HK-2 (cell line): ENCODE measurements at regions not wholly inside any gene's neighbourhood (a gene's known extent, or its start where the extent isn't known, plus 50 kb on each side); places are given as distances from the start of the nearest gene placed in this dataset.
"Not testable (repeated sequence)": the region's sequence is repeated elsewhere in the genome, so short reads cannot be mapped to it uniquely, and the experiment has no call there.

Experiments used
- DNase-seq: peaks from one replicate; pipeline ENCODE4 v3.0.0-alpha.2; 2018; ENCODE audit not compliant: unreplicated experiment

DNA sequence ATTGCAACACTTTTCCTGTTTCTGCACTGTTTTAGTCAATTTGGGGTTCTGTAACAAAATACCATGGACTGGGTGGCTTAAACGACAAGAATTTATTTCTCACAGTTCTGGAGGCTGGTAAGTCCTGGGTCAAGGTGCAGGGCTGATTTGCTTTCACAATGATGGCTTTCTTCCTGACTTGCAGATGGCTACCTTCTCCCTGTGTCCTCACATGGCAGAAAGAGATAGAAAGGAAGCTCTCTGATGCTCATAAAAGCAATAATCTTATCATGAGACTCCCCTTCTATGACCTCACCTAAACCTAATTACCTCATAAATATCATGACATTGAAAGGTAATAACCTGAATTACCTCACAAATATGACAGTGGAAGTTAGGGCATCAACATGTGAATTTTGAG, 511.5 kb upstream of the CITED2 start:
- no peak for DNase-seq

DNA sequence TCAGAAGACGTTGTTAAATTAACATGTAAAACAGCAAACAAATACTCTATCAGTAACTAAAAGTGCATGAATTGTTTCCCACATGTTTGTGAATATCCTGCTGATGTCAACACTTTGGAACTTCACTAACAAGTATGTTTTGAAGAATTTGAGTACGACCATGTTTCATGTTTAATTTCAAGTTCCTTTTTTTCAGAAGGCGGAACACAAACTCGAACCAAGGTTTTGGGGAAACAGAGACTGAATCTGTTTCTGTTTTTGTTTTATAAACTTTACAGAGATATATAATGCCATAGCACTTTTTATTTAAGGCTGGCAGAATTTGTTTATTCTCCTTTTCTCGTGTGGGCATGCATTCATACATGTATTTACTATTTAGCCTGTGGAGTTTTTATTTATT, 509.3 kb upstream of the CITED2 start:
- no peak for DNase-seq

DNA sequence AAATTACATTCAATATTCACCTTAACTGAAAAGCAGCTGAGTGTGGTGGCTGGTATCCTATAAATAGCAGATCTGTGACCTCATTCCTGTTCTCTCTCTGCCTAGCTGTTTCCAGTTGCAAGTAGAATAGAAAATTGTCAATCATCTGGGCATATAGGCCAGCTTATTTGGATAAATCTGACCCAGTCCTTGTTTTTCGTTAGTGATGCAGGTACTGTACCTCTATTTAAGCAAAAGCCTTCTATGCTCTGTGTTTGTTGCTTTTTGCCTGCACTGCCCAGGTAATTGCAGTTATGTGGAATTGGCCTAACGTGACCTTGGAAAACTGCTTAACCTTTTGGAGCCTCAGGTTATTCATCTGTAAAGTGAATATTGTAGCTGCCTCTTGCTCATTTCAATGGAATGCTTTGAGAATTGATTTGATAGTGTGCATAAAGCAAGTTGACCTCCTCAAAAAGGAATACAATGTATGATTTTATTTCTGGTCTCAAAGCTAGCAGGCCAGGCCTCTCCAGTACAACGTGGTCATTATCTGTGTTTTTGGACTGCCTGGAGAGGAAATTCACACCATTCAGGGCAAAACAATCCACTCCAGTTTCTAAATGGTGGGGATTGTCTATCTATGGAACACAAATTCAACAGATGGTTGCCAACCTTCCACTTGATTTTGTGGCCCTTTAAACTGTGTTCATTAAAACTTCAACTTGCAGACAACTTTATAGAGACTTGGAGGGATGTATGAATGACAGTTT, 508.7 kb upstream of the CITED2 start:
- DNase-seq: peak; percentile 26

DNA sequence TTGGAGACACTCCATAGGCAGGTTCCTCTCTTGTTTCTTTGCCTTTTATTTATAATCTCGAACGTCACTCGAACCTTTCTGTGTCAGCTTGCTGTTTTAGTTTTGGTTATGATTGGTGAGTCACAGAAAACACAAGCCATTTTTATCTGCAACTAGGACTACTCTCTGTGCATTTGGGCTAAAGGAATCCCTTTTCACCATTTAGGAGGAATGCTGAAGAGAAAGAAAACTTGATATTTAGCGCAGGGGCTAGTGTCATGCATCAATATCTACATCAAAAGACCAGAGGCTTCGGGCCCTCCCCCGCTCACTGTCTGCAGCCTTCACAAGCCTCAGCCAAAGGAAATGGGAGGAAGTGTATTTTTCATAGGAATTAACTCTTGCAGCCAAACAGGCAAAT, 507.8 kb upstream of the CITED2 start:
- DNase-seq: no peak

DNA sequence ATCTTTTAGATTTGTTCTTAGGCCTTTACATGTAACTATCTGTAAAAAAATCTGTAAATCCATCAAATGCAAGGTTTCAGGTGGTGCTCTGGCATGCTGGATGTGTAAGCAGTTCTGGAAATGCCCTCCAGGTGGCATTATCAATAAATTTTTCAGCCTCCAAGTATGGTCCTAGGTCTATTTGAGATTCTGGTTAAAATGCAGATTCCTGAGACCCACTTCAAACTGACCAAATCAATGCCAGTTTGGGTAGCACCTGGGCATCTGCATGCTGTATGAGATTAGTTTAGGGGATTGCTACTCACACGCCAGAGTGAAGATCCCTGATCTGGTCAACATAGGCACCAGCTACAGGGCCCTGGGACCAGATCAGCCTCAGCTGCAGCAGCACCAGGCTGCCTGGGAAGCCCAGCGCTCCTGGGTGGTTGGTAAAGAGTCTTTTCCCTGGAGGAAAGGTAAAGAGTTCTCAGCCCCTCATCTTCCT, 507.3 kb upstream of the CITED2 start:
- peak; percentile 21 for DNase-seq

DNA sequence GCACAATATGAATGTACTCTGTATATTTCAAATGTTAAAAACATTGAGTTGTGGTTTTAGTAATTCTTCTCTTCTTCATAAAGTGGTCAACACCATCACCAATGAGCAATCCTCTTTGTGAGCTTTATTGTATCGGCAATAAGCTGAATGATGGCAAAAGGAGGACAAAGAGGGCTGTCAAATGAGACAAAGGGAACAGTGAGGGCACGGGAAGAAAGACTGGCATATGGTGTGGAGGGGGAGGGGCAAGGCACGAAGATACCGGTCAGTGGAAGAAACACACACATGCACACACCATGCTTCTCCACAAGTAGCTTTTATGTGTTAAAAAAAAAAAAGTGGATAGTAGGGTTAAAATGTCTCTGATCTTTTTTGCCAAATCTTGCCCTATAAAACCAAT, 506.8 kb upstream of the CITED2 start:
- DNase-seq: no peak

DNA sequence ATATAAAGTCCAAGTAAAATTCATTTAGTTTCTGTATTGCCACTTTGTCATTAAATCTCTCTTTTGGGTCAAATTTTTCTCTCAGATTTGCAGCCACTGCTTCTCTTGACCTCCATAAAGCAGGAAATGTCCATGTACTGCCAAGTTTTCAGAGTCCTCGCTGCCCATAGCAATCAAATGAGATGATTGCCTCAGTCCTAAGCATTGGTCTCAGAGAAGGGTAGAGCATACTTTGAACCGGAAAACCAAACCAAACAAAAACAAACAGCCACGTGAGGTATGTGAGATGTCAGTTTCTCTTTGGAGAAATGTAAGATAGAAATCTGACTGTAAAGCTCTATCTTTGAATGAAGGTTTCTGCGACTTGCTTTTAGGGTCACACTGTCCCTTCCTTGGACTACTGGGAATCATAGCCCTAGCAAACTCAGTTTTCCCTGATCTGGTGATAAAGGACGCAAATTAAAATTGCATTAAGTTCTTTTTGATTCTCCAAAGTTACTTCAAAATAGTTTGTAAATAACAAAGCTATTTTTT, 505.4 kb upstream of the CITED2 start:
- DNase-seq: no peak

DNA sequence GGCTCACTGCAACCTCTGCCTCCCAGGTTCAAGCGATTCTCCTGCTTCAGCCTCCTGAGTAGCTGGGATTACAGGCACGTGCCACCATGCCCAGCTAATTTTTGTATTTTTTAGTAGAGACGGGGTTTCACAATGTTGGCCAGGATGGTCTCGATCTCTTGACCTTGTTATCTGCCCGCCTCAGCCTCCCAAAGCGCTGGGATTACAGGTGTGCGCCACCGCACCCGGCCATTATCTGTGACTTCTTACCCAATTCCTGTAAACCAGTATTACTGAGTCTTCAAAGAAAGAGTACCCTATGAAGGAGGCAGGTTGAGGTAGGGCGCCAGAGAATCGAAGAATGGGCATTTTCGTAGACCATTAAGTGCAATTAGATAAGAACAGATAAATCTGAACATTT, 504.8 kb upstream of the CITED2 start:
- DNase-seq: not testable (repeated sequence)

DNA sequence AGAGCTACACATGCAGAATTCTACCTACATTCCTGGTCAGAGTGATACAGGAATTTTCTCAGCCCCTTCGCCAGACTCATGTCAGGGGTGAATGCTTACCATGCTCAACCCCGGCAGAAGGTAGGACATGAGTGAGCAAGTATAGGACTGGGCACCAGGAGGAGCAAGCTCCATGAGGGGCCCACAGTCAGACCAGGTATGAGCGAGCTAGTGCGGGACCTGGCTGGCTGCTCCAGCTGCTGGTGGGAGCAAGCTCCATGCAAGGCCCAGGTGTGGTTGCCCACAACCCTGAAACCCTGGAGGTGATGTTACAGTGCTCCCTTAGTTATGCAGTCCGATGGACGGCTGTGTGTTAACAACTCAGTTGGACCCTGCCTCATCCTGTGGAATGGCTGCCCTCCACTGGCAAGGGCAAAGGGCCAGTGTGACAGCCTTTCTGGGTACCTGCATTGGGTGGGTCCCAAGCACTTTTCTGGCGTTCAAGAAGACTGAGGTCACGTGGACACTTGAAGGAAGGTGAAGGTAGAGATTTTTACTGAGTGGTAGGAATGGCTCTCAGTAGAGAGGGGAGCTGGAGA, 503.5 kb upstream of the CITED2 start:
- no peak for DNase-seq

DNA sequence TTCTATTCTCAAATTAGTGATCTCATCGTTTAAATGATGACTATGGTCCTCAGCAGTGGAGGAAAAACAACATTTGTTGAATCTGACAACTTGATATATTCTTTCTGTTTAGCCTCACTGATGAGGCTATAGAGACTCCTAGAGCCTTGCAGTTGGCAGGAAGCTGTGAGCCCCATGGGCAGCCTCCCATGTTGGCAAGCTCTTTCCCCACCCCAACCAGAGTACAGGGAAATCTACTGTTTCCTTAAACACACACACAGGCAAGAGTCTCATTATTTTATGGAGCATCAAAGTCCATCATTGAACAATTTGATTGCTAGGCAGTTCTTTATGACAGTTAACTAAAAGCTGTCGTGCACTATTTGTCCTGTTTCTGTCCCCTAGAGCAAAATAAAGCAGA, 498.2 kb upstream of the CITED2 start:
- DNase-seq: no peak

DNA sequence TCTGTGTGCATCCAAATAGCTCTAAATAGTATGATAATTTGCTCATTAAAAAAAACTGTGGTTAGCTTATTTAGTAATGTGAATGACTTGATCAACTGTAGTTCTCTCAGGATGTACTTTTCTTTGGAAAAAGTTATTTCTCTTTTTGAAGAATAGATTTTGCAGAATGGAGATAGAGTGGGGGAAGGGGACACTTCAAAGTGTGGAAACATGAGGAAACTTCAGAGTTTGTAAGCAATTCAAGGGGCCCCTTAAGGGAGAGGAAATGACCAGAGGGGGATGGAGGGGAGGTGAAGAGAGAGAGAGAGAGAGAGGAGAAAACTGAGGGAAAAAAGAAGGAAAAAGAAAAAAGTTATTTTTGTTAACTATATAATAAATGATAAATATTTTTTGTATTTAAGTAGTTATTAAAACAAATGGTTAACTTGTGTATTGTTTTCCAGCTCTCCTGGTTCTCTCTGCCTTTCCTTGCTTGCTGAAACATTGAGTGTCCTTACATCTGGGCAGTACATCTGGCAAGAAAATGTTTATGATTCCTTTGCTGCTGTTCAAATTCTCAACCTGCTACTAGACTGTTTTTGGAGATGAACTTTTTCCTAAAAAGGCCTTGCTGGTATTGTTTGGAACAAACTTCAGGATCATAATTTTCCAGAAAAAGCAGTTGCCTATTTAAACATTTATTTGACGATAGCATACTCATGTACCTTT, 497.5 kb upstream of the CITED2 start:
- DNase-seq: no peak

DNA sequence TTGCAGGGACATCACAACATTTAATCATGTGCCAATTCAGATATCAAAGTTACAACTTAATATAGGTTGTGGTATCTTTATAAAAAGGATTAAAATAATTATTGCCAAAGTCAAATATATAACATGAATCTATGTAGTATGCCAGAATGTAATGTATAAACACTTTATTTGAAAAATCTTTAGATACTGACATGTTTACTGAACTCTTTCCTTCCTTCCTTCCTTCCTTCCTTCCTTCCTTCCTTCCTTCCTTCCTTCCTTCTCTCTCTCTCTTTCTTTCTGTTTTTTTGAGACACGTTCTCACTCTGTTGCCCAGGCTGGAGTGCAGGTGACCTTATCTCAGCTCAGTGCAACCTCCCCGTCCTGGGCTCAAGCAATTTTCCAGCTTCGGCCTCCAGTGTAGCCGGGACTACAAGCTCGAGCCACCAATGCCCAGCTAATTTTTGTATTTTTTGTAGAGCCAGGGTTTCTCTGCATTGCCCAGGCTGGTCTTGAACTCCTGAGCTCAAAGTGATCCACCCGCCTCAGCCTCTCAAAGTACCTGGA, 496.8 kb upstream of the CITED2 start:
- DNase-seq: no peak

DNA sequence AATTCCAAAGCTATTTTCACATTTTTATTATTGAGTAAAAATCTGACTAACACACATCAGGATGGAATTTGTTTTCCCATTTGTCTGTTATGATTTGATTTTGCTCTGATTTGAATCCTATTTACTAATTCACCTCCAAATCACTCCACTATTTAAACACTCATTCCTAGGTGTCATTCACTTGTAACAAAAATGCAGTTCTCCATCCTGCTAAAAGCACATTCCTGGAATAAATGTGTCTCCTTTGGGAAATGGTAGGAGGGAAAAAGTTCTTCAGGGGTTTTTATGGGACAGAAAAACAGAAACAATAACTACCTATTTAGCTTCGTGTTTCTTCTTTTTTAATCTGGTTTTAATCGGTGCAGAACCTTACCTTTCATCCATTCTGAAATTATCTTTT, 494.1 kb upstream of the CITED2 start:
- DNase-seq: no peak

DNA sequence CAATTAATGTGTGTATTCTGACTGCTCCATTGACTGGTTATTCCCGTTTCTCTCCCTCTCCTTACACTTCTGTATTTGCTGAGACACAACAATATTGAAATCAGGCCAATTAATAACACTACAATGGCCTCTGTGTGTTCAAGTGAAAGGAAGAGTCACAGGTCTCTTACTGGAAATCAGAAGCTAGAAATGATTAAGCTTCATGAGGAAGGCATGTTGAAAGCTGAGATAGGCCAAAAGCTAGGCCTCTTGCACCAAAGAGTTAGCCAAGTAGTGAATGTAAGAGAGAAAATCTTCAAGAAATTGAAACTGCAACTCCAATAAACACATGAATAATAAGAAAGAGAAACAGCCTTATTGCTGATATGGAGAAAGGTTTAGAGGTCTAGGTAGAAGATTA, 489.5 kb upstream of the CITED2 start:
- DNase-seq: no peak

DNA sequence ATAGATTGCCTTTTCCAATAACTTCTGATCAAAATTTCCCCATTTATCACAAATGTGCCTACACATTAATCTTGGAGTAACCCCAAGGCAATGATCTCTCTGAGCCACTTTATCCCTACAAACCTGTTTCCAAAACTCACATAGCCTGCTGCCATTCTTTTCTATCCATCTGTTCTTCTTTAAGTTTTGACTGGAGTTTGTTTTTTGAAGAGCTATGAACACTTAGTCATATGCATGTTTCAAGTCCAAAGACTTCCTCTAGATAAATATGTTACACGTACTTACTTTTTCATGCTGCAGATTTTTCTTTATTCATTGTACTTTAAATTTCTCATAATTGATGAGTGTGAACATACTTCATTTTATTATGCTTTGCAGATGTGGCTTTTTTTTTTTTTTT, 488.9 kb upstream of the CITED2 start:
- DNase-seq: no peak

DNA sequence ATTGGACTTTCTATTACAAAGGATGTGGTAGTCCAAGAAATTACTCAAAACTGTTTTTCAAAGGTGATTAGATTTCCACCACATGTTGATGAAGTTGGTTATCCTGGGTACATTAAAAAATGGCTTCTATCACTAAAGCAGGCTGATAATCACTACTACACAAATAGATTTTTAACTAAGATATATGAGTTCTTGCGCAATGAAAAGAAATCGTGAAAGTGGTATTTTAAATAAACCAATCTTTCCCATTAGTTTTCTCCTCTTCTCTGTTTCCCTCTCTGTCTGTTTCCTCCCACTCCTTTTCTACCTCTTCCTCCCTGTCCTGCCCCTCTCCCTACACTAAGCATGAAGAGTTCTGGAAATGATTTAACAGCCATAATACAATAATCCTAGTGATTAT, 487.9 kb upstream of the CITED2 start:
- DNase-seq: no peak

DNA sequence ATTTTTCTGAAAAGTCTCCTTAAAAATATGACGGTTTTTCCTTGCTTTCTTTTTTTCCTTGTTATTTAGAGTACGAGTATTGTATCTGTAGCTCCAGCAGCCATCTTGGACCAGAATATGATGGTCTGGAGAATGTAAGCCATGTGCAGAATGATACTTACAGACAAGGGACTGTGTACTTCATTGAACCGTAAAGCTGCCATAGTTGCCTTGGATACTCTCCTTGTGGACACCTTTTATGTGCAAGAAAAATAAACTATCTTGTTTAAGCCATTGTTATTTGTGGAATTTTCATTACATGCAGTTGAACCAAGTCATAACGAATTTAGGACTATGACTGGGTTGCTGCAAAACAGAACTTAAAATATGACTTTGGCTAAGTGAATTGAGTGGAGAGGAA, 485.8 kb upstream of the CITED2 start:
- no peak for DNase-seq

DNA sequence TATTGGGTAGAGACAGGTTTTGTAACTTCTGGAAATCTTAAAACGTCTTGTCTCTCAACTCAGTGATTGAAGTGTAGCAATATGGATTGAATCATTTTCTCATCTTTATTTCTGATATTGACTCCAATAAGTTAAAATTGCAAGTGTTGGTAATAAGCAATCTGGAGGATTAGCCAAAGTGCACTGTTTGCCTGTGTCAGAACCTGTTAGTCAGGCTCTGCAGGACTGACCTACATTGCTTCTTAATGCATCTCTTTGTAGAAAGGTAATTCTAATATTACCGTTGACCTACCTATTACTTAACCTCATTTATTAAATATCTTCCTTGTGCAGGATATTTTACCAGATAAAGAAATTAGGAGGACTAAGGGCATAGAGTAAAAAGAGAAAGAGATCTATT, 484.0 kb upstream of the CITED2 start:
- DNase-seq: no peak

DNA sequence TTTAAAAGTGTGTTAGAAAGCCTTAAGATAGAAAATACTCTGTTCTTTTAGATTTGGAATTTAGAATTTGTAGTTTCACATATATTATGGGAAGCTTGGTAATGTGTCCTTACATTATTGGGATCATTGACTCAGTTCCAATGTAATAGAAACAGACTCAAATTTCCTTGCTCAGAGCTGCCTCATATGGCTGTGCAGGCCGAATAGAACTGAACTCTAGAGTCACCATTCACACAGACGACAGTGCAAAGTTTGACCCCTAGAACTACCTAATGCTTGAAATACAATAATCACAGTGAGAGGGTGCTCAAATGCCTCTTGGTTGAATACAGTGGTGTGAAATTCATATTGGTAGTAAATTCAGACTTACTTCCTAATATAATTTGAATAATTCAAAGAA, 482.7 kb upstream of the CITED2 start:
- no peak for DNase-seq

DNA sequence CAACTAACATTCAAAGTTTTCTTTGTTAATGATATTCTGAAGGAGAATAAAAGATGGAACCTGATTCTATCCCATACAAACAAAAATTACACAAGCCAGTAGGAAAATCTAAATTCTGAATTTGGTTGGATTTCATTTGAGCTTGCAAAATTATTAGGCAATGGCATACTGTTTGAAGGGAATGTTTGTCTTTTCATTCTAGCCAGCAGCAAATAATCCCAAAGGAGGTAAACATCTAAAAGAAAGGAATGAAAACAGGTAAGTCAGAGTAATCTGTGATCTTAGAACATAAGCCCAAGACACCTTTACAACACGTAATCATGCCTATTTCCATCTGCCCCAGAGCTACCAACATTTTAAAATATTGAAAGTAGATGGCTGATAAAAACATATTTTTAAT, 482.1 kb upstream of the CITED2 start:
- no peak for DNase-seq

DNA sequence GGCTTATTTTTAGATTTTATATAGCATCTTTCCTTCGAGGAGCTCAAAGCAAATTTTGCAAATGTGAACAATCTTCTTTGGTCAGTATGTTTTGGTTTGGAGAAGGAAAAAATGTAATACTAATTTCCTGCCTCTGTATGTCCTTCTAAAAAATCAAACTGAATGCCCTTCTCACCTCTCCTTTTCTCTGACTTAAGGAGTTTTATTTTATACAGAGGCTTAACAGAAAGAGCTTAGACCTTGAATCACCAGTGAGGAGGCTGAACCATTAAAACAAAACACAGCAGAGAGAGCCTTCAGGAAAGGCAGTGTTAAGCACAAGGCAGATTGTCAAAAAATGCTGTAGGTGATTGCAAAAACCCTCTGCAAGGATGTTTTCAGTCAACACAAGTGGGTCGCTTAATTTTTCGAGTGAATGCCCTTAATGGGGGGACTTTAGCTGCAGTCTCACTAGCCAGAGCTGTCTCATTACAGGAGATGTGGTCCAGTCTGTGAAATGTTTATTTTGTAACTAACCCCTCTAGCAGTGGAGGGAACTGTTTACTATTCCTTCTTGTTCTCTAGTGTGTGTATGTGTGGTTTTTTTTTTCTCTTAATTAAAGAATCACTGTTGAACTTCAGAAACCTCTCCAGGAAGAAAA, 481.3 kb upstream of the CITED2 start:
- DNase-seq: no peak
